ENCODE measurements at regions not wholly inside any gene's neighbourhood (a gene's known extent, or its start where the extent isn't known, plus 50 kb on each side); places are given as distances from the start of the nearest gene placed in this dataset.

GRCh38 chr6:120908767-120909166 is 425.5 kb downstream of the TBC1D32 start:
- no peak overlapping the region for H3K27ac Mint-ChIP-seq
- H3K36me3 Mint-ChIP-seq = no peaks in the 10 kb centered on the region
- H3K4me3 Mint-ChIP-seq = no peak overlapping the region
- peaks cover 0 to 9% (median 0%) of the 10 kb centered on the region in 9 donors for H3K9me3 Mint-ChIP-seq
- POLR2A ChIA-PET = no interaction called here
- no peak for DNase-seq
- no peaks in the 10 kb centered on the region for H3K4me1 Mint-ChIP-seq
- ATAC-seq = no peak
- no peaks in the 10 kb centered on the region for H3K27me3 Mint-ChIP-seq

GRCh38 chr6:120903836-120904235 is 430.4 kb downstream of the TBC1D32 start:
- Mint-ChIP-seq H3K27me3 (no peaks in the 10 kb centered on the region), H3K36me3 (no peaks in the 10 kb centered on the region), H3K4me1 (no peaks in the 10 kb centered on the region), H3K9me3 (peaks cover 0 to 6% (median 0%) of the 10 kb centered on the region in 9 donors), H3K4me3 (no peak overlapping the region), H3K27ac (no peak overlapping the region)
- POLR2A ChIA-PET = no interaction called here
- ATAC-seq (no peak), DNase-seq (no peak)

GRCh38 chr6:120899932-120900331 is 434.3 kb downstream of the TBC1D32 start:
- ATAC-seq (no peak), DNase-seq (no peak)
- Mint-ChIP-seq H3K4me1 (no peaks in the 10 kb centered on the region), H3K27me3 (no peaks in the 10 kb centered on the region), H3K4me3 (no peak overlapping the region), H3K27ac (no peak overlapping the region), H3K9me3 (peaks cover 0 to 10% (median 4%) of the 10 kb centered on the region in 9 donors), H3K36me3 (peaks cover 0 to 5% (median 0%) of the 10 kb centered on the region in 3 donors)
- POLR2A ChIA-PET = no interaction called here

- Mint-ChIP-seq H3K27ac (no peak overlapping the region), H3K4me1 (no peaks in the 10 kb centered on the region), H3K4me3 (no peak overlapping the region), H3K9me3 (peaks cover 14 to 38% (median 22%) of the 10 kb centered on the region in 9 donors), H3K36me3 (peaks cover 2 to 22% (median 3%) of the 10 kb centered on the region in 3 donors), H3K27me3 (peaks cover 0 to 4% (median 0%) of the 10 kb centered on the region in 5 donors)
- POLR2A ChIA-PET = no interaction called here
- DNase-seq (no peak), ATAC-seq (no peak)
Observed at GRCh38 chr6:120894077-120894476, 440.2 kb downstream of the TBC1D32 start.

GRCh38 chr6:120876931-120877330 is 457.3 kb downstream of the TBC1D32 start:
- H3K27me3 Mint-ChIP-seq = no peaks in the 10 kb centered on the region
- no peaks in the 10 kb centered on the region for H3K4me1 Mint-ChIP-seq
- POLR2A ChIA-PET = no interaction called here
- peaks cover 0 to 10% (median 0%) of the 10 kb centered on the region in 9 donors for H3K9me3 Mint-ChIP-seq
- no peak overlapping the region for H3K4me3 Mint-ChIP-seq
- H3K36me3 Mint-ChIP-seq = no peaks in the 10 kb centered on the region
- ATAC-seq (no peak), DNase-seq (no peak)
- H3K27ac Mint-ChIP-seq = no peak overlapping the region

GRCh38 chr6:120876424-120876823 is 457.9 kb downstream of the TBC1D32 start:
- Mint-ChIP-seq H3K4me3 (no peak overlapping the region), H3K9me3 (peaks cover 0 to 10% (median 0%) of the 10 kb centered on the region in 9 donors), H3K36me3 (no peaks in the 10 kb centered on the region), H3K27me3 (no peaks in the 10 kb centered on the region), H3K27ac (no peak overlapping the region), H3K4me1 (no peaks in the 10 kb centered on the region)
- POLR2A ChIA-PET = no interaction called here
- DNase-seq = no peak
- no peak for ATAC-seq

GRCh38 chr6:120875900-120876299 is 458.4 kb downstream of the TBC1D32 start:
- Mint-ChIP-seq H3K27ac (no peak overlapping the region), H3K4me1 (no peaks in the 10 kb centered on the region), H3K4me3 (no peak overlapping the region), H3K36me3 (no peaks in the 10 kb centered on the region), H3K27me3 (no peaks in the 10 kb centered on the region), H3K9me3 (peaks cover 0 to 10% (median 0%) of the 10 kb centered on the region in 9 donors)
- DNase-seq = no peak
- no peak for ATAC-seq
- POLR2A ChIA-PET = no interaction called here

- POLR2A ChIA-PET = no interaction called here
- ATAC-seq = no peak
- Mint-ChIP-seq H3K27me3 (no peaks in the 10 kb centered on the region), H3K27ac (no peak overlapping the region), H3K9me3 (peaks cover 0 to 10% (median 0%) of the 10 kb centered on the region in 9 donors), H3K4me3 (peak overlapping the region in 1 of 10 donors; percentile 22), H3K36me3 (no peaks in the 10 kb centered on the region), H3K4me1 (no peaks in the 10 kb centered on the region)
- DNase-seq = no peak
Observed at GRCh38 chr6:120874422-120874821, 459.9 kb downstream of the TBC1D32 start.

GRCh38 chr6:120873125-120873865 is 461.0 kb downstream of the TBC1D32 start:
- DNase-seq = no peak
- Mint-ChIP-seq H3K27me3 (no peaks in the 10 kb centered on the region), H3K9me3 (peaks cover 0 to 8% (median 0%) of the 10 kb centered on the region in 9 donors), H3K4me3 (no peak overlapping the region), H3K4me1 (no peaks in the 10 kb centered on the region), H3K36me3 (no peaks in the 10 kb centered on the region), H3K27ac (no peak overlapping the region)
- POLR2A ChIA-PET = interaction anchor here (0.6 kb wide), 1 partner anchor 8 kb away, joined by 3 read pairs; no protein-coding TSS in a partner anchor
- ATAC-seq = no peak

- H3K27me3 Mint-ChIP-seq = no peaks in the 10 kb centered on the region
- POLR2A ChIA-PET = no interaction called here
Observed at GRCh38 chr6:120872262-120872578, 462.1 kb downstream of the TBC1D32 start.

GRCh38 chr6:120871416-120872261 is 462.6 kb downstream of the TBC1D32 start:
- Mint-ChIP-seq H3K27me3 (no peaks in the 10 kb centered on the region), H3K9me3 (peaks cover 0 to 2% (median 0%) of the 10 kb centered on the region in 9 donors), H3K4me1 (no peaks in the 10 kb centered on the region), H3K36me3 (no peaks in the 10 kb centered on the region), H3K27ac (no peak overlapping the region), H3K4me3 (no peak overlapping the region)
- ATAC-seq (no peak), DNase-seq (no peak)
- POLR2A ChIA-PET = no interaction called here

More at GRCh38 chr6:120872262-120872578, 462.1 kb downstream of the TBC1D32 start:
- Mint-ChIP-seq H3K36me3 (no peaks in the 10 kb centered on the region), H3K4me1 (no peaks in the 10 kb centered on the region), H3K27ac (no peak overlapping the region), H3K9me3 (peaks cover 0 to 2% (median 0%) of the 10 kb centered on the region in 9 donors), H3K4me3 (no peak overlapping the region)
- no peak for ATAC-seq
- no peak for DNase-seq

- H3K27ac Mint-ChIP-seq = no peak overlapping the region
- peaks cover 0 to 6% (median 0%) of the 10 kb centered on the region in 9 donors for H3K9me3 Mint-ChIP-seq
- ATAC-seq (no peak), DNase-seq (no peak)
- no peaks in the 10 kb centered on the region for H3K27me3 Mint-ChIP-seq
- no peaks in the 10 kb centered on the region for H3K4me1 Mint-ChIP-seq
- POLR2A ChIA-PET = no interaction called here
- H3K4me3 Mint-ChIP-seq = no peak overlapping the region
- H3K36me3 Mint-ChIP-seq = no peaks in the 10 kb centered on the region
Observed at GRCh38 chr6:120869397-120869796, 464.9 kb downstream of the TBC1D32 start.

- Mint-ChIP-seq H3K9me3 (peaks cover 0 to 34% (median 0%) of the 10 kb centered on the region in 9 donors), H3K27ac (no peak overlapping the region), H3K4me1 (no peaks in the 10 kb centered on the region), H3K36me3 (no peaks in the 10 kb centered on the region), H3K4me3 (no peak overlapping the region), H3K27me3 (peaks cover 0 to 3% (median 0%) of the 10 kb centered on the region in 5 donors)
- ATAC-seq = no peak
- POLR2A ChIA-PET = no interaction called here
- no peak for DNase-seq
Observed at GRCh38 chr6:120857422-120857821, 476.9 kb downstream of the TBC1D32 start.
